ENCODE measurements at regions not wholly inside any gene's neighbourhood (a gene's known extent, or its start where the extent isn't known, plus 50 kb on each side); places are given as distances from the start of the nearest gene placed in this dataset.

DNA sequence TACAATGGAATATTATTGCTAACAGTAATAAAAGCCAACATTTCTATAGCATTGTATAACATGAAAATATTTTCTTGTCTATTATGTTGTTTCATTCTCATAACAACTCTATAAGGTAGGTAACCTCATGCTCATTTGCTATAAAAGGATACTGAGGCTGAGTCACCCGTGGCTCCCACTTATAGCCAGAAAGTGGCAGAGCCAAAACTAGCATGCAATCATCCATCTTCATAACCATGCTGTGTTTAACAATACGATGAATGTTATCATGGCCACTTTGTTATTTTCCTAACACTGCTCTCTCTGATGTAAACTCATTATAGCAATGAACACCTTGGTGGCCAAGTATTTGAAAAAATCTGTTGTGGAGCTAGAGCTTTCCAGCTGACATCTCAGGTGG lies 80.8 kb upstream of the JUN start:
- peak in 1 of 3 experiments; percentile 61 for DNase-seq

DNA sequence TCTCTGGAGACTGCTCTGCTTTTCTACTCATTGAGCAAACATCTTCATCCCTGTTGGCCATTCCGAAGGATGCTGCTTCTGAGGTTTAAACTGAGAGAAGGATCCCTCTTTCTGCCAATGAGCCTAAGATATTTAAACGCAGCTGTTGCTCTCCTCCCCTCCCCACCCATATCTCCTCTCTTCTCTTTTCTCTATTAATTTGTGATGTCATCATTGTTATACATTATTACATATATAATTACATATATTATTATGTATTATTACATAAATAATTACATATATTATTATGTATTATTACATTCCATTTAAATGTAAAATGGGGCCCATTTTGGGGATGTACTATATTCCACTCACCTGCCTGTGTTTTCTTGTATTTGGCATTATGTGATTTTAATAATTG lies 82.7 kb upstream of the JUN start:
- no peak for DNase-seq

DNA sequence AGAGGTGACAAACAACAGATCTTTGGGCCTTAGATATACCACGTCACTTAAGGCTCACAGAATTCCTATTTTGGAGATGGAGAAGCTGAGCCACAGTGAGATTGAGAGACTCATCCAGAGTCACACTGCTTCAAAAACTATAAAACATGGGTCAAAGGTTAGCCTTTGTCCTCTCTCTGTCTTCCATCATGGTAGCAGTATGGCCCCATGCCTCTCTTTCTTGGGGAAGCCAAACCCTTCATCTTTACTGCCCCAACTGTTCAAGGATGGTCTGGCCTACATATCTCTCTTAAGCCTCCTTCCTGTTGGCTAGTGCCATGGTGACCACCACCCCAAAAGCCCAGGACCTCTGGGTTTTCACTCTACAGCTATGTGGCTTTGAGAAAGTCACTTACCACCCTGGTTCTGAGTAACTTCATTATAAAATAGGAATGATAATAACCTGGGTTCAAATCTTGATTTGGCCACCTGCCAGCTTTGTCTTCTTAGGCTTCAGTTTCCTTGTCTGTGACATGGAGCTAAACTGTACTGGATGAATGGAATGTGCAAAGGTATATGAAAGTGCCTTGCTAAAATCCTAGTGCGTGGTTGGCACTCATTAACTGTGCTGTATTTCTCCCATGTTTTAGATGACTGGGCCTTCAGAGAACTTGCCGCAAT lies 85.9 kb upstream of the JUN start:
- DNase-seq, result no peak

DNA sequence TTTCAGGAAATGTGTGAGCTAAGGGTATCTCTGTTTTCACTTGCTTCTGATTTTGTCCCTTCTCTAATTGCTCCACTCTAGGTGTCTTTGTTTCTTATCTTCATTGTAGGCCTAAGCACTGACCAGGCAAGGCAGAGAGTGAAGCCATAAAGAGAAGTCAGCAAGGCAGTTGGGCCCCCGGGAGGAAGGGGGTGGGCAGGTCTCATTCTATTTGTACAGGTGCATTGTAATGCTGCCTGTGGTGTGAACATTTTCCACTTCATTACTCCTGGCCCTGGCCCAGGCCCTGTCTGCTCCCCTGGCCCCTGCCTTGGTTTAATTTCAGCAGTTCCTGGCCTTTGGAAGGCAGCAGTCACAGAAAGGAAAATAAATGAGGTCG lies 86.4 kb upstream of the JUN start:
- peak in 2 of 3 experiments; percentile 47 to 81 for DNase-seq

DNA sequence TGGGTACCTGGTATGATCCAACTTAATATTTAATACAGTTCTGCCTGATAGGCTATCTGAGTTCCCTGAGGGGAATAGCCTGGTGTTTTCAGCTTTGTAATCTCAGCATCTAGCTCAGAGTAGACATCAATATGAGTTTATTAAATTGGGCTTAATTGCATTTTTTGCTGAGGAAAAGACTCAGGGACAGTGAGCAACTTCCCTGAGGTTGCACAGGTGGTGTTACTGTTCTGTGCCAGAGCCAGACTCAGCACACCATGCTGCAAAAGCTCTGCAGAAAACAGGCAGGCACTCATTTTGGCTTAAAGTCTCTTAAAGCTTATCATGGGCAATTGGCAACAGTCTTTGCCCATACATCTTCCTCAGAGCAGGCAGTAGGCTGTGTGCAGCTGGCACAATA lies 90.5 kb upstream of the JUN start:
- no peak for DNase-seq

DNA sequence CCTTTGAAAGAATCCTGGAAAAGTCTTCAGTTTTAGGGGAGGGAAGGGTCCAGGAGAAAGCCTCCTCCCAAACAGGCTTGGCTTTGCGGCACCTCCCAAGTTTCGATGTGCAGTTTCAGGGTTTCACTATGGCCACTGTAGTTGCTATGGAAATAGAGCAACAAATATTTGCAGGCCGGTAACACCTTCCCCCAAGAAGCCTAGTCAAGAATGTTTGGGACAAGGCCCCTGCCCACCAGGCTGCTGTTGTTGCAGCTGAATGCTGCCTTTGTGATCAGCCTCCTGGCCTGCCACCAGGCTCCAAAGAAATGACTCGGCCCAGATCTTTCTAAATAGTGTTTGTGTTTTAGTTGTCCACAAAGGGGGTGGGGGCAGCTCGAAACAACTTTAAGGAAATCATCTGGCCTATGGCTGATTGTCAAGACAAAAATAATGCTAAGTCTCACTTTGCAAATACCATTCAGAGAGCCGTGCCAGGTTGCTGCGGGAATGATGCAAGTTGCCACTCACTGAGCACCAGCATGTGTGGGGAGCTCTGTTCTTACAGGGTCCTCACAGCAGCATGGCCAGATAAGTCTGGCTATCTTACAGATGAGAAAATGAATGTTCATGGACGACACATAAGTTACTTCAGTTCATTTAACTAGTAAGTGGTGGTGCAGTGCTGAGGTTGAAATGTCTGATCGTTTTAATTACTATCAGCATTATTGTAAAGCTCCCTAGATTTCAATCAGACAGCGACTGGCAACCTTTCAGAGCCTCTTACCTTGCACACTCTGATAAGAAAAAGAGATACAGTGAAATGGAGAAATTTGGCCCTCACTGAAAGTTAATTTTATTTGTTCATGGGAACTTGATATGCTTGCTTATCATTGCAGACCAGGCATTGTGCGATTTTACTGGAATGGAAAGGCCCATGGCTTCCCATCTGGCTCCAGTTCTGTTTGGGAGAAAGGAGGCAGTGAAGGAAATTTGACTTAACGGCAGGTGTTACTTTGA lies 91.2 kb upstream of the JUN start:
- peak; percentile 33 to 70 (median 40) for DNase-seq

DNA sequence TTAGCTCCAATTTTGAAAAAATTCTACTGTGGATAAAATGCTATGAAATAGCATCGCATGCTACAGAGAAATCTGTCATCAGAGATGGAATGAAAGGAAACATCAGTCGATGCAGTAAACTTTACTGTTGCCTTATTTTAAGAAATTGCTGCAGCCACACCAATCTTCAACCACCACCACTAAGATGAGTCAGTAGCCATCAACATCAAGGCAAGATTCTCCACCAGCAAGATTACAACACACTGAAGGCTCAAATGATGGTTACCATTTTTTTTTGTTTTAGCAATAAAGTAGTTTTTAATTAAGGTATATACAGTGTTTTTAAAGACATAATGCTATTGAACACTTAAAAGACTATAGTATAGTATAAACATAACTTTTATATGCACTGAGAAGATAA lies 95.6 kb upstream of the JUN start:
- no peak for DNase-seq

DNA sequence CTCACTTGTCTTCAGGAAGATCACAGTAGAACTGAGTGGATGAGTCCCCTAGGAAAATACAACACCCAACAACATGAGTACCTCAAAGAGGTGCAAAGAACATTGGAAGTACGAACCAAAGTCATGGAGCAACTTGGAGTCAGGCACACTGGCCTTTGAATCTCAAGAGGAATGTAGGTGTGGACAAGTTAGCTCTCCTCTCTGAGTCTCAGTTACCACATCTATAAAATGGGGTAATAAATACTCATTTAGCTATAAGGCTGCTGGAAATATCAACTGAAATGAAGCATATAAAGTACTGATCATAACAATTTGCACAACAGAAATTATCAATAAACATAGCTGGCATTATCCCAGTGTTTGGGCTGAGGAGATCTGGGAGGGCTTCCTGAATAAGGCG lies 96.7 kb upstream of the JUN start:
- DNase-seq, result no peak

DNA sequence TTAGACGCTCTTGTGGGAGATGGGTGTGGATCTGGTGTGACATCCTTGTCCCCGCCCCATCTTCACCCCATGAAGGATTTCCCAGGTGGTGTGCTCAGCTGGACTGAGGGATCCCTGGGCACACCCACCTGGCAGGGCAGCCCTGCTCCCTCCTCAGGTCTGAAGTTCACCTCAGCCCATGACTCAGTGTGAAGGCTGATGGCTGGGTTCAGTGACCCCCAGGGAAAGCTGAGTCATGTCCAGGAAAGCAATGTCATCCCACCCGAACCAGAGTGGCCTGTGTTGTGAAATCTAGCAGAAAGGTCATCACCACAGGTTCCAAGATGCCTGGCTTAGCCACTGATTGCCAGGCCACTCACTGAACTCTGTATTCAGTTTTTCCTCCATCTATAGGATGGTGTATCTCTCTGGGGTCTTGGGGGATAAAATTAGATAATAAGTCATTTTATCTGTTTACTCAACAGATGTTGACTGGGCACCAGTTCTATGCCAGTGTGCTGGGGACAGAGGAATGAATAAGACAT lies 97.7 kb upstream of the JUN start:
- no peak for DNase-seq

DNA sequence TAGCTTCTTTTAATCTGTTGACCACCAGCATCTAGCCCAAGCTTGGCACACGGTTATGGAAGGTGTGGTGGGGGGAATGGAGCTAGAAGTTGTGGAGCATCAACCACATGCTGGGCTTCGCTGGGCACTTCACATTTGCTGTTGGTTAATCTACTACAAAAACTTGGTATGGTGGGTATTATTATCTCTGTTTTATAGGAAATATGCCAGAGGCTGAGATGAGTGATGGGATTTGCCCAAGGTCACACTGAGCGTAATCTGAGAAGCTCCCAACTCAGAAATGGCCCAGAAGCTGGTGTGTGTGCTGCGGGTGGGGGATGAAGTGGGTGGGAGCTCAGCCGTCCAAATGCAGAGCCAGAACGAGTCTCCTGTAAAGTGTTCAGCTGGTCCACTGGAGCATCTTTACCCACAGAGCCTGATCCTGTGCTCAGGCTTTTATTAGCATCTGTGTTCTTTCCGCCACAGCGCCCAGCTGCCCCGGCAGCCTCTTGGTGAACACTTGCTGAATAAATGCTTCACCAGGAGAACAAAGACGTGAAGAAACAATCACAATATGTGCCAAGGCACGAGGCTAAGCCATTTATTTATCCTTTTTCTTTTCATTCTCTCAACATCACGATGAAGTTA lies 98.6 kb upstream of the JUN start:
- DNase-seq, result no peak

DNA sequence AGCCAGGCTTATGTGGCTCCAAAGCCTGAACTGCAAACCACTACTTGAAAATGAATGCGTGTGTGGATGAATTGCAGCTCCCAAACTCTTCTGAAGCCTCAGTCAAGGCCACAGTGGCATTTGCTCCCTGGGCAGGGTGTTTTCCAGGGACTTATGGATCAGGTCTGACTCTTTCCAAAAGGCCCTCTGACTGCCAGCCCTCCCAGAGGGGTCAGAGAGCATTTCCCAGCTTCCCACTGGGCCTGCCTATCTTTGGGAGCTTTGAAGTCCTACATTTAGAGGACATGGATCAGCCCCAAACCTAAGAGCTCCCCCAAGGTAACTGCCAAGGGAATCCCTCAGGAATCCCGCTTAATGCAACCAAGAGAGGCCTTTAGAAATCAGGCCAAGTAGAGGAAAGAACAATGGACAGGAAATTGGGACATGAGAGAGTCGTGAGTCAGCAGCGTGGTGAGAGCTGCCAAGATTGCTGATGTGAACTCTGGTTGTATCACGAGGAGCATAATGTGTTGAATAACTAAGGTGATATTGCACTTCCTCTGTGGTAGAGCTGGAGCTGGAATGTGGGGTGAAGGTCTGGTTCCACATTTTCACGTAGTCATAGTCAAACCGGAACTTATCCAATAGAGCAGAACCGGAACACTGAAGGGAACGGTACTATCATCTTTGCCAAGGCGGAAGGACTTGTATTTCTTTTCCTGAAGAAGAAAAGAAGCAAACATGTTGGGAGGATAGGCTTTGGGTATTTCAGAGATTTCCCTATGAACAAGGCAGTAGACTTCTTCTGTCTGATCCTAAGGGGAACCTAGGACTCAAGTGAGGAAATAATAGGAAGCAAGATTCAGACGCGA lies 99.4 kb upstream of the JUN start:
- peak in 1 of 3 experiments; percentile 12 for DNase-seq

DNA sequence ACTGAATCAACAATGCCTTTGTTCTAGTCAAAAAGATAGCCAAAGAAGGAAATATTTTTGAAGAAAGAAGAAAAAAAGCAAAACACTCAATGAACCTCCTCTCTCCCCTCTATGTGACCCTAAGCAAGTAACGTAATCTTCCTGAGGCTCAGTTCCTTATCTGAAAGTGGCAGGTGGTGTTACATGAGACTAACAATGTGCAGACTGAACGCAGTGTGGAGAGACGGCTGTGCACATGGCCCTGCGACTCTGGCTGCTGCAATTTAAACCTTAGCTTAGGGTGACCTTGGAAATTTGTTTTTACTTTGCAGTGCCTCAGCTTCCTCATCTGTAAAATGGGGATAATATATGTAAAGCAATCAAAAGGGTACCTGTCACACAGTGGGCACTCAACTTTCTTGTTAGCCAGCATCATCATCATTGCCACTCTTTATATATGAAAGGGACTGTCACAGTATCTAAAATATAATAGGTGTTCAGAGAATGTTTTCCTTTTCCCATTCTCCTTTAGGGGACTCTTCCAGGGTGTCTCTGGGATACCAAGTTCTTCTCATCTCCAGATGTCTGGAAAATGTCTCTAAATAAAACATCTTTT lies 100.1 kb upstream of the JUN start:
- DNase-seq, result no peak

DNA sequence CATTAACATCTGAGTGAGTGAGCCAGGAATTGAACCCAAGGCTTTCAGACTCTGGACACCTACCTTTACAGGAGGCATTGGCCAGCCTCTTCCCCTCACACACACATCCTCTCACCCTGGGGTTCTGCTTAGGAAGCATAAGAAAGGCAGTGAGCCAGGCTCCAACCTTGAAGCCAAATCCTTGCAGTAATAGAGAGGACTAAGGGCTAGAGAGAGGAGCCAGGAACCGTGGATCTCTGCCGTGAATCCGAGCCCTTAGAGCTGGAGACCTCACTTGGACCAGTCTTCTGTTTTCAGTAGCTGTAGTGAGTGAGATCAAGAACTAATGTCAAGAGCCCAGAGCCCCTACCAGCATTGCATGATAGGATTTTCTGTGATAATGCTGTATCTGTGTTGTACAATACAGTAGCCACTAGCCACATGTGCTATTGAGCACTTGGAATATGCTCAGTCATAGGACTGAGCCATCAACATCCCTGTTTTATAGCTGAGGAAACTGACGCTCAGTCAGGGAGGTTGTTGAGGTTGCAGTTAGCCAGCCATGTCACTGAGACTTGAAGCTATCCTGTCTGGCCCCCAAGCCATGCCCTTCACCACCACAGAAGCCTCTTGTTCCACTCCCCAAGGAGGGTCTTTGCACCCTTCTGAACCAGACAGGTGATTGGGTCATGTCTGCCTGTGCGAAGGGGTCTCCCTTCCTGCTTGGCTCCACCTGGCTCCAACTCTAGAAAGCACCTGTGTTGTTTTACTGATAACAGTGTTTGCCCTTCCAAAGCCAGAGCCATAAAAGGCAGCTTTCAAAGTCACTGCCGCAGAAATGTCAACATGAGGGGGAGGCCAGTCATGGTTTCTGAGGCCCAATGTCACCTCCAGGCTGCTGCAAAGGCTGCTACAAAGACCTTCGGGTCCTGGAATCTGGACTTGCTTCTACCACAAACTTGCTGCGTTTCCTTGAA lies 101.1 kb upstream of the JUN start:
- DNase-seq, result peak; percentile 43 to 67 (median 45)

DNA sequence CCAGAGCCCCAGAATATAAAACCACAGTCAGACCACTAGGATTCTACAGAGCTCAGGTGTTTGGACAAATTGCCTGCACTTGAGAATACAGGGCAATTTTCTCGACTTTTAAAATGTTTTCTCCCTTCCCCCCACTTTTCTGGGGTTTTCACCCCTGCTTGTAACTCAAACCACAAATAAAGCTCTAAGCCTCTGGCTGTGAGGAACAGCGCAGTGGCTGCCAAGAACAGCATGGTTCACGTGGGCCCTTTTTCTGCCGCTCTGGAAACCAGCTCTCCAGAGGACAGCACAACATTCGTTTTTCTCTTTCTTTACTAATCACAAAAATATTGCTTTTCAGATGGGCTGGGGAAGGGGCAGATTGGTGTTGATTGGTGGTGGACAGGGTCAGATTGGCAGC lies 102.2 kb upstream of the JUN start:
- DNase-seq, result peak in 1 of 3 experiments; percentile 25

DNA sequence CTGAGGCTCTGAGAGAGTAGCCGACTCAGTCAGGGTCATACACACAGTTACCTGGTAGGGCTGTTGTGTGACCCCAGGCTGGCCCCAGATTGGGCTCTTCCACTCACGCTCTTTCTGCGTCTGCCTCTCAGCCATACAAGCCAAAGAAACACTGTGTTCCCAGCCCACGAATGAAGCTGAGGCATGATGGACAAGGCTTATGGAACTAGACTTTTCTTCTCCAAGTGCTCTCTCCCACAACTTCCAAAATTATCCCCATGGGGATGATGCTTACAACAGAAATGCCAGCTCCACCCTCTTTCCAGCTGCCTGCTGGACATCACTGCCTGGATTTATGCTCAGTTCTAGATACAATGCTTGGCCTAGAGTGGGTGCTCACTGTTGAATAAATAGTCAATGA lies 102.8 kb upstream of the JUN start:
- DNase-seq, result no peak

DNA sequence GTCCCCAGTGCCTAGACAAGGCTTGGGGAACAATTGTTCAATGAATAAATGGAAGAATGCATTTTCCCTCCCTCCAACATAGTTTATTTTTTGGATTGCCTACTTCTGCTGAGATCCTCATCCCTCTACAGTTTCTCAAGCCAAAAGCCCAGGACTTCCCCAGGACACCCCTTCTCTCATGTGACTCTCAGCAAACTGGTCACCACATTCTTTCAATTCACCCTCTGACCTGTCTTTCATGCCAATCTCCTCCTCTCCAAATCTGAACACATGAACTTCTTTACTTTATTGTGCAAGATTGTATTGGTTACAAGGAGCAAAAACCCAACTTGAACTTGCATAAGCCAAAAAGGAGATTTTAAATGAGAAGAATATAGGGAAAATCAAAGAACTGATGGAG lies 103.2 kb upstream of the JUN start:
- no peak for DNase-seq

DNA sequence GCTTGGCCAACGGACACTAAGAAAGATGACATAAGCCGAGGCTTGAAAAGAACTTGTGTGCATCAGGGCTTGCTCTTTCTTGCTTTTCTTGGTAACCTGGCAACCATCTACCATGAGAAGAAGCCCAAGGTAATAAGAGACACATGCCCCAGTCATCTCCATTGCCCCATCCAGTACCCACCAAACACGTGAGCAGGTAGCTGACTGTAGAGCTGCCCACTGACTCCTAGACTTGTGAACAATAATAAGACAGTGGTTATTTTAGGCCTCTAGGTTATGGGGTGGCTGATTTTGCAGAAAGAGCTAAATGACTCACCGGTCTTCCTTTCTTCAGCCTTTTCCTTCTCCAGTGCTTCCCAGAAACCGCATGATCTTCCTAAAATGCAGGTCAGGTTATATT lies 105.0 kb upstream of the JUN start:
- no peak for DNase-seq

DNA sequence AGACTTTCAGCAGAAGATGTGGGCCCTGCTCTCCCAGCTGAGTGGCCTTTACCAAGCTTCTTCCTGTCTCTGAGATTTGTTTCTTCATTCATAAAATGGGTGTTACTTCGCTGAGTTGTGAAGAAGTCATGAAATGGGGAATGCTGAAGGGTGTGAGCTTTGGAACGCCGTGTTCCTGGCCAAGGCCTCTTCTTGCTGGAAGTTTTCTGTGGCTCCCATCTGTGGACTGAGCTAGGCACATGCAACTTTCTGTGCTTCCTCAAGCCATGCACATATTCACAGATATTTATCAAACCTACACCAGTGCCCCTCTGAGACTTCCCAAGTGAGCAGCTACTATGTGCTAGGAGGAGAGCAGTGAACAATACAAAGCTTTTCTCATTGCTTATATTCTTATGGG lies 106.3 kb upstream of the JUN start:
- no peak for DNase-seq

DNA sequence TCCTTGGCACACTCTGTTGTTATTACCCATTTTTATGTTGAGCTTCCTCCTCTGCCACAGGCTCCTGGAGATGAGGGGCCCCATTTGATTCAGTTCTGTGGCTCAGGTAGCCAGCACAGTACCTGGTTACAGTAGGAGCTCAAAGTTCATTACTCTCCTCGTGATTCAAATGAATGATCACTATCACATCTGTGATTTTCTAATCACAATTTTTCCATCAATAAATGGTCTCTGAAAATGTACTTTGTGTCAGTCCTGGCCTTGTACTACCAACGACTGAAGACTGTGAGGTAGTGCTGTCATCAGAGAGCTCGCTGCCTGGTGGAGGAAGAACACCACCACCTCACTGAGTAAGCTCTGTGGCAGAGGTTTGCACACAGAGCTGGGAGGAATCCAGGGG lies 106.8 kb upstream of the JUN start:
- no peak for DNase-seq

DNA sequence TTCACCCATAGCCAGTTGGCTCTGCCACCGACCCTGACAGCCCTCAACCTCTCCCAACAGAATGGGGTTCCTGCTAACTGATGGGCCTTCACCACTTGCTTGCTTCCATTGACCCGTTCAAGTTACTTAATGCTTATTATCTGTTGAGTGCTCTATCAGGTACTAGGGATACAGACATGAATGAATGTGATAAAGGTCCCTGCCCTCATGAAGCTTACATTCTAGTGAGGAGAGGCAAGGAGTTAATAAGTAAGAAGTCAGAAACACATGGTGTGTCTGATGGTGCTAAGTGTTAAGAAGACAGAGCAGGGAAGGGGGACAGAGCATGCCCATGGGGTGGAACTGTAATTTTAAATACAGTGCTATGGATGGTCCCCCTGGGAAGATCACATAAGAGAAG lies 107.5 kb upstream of the JUN start:
- DNase-seq, result no peak

DNA sequence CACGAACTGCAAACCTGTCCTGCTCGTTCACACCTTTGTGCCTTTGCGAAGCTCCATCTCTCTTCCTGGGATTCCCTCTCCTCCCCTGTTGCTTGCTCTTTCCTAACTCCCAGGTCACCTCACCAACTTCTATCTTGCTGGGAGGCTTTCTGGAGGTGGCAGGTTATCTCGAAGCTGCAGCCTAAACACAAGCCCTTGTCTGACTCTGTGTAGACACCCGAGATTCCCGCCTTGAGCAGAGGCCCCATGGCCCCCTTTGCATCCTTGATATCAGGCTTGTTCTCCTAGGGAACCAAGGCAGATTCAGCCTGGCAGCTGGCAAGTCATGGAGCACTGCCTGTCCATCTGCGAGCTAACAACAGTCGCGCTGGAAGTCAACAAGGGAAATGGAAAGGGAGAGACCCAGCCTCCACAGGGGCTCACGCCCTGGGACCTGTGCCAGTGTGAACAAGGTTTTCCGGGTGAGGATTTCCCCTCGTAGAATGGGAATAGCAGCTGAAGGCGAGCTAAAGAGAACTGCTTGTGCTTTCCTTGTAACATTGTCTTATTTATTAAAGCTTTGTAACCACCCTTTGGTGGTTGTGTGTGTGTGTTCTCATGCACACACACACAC lies 109.5 kb upstream of the JUN start:
- no peak for DNase-seq

All from NCI-H1417 (cell line).